GM21529 (cell line): ENCODE measurements at regions not wholly inside any gene's neighbourhood (a gene's known extent, or its start where the extent isn't known, plus 50 kb on each side); places are given as distances from the start of the nearest gene placed in this dataset.

Experiments used
- ATAC-seq: cut with Tn5 transposase; IDR thresholded peaks from one replicate; pipeline ENCODE4 v1.9.1; 2021; ENCODE audit not compliant: unreplicated experiment

DNA sequence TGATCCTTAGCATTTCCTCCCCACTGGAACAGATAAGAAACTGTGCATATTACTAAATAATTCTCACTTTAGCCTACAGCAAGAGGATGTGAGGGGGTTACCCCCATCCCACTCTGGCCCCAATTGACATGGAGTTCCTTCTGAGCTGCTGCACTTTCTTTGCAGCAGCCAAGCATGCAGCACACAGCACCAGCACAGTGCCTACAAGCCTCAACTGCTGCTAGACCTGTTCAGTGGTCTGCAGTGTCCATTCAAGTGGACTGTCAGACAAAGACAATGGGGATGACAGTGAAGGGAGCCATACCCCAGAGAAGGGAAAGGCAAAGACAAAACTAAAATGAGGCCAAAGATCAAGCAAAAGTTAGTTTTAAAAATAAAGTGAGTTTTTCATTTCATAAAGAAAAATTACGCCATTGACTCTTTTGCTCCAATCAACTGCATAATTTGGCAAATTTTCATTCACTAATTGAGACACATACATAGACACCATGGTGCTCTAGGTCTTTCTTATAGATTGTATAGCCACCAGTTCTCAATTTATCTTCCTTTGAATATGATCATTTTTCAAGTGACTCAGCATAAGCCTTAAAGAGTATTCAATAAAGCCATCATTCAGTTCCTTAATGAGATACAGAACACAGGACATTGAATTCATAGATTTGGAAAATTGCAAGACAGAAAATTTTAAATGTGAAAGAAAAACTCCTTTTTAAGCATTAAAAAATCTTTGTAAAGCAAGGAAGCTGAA is 410.6 kb downstream of the HNRNPD start:
- ATAC-seq: no peak

DNA sequence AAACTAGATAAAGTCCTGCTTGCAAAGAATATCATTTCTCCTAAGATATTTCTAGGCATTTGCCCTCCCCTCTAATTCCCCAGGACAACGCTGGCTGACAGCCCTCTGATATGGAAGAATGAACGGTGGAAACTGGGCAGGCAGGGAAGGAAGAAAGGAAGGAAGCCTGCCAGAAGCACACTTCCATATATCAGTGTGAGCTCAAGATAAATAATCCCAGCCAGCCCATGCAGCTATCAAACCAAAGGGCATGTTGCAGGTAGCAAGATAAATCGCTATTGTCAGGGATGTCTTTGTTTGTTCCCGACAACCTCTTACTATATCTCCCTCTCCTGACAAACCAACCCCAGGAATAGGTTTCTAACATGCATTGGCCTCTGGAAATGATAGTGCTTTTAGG is 412.8 kb downstream of the HNRNPD start:
- ATAC-seq: no peak

DNA sequence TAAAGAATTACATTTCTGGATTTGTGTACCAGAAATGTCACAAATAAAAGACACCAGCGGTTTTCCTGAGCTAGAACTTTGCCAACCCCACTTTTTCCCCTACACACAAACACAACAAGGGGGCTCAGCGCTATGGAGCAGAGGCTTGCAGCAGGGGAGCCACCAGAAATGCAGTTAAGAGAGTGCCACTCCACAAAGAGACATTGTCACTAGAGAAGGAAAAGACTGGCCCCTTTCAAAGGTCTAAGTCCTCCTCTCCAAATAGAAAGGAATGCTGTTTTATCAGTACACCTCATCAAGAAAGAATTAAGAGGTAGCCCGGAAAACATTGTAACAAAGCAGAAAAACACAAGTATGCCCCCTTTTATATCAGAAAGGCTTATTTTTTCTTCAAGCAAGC is 419.5 kb downstream of the HNRNPD start:
- no peak for ATAC-seq

DNA sequence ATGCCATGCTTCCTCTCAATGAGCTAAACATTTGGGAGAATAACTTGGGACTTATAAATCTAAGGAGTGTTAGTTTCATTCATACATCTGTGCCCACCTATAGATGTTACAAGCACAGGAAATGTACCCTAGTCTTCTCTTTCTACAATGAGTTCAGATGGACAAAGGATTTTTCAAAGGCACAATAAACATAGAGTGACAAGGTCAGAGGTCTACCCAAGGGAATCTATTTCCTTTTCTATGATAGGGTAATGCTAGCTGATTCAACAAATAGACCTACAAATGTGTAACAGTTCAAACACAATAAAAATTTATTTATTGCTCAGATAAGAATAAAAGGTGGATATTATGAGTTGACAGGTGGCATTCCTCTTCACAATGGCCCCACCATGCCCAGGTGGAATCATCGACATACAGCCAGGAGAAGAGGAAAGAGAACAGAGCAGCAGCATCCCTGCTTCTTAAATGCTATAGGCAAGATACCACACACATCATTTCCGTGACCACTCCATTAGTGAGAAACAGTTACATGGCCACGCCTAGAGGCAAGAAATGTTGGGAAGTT is 421.8 kb downstream of the HNRNPD start:
- no peak for ATAC-seq

DNA sequence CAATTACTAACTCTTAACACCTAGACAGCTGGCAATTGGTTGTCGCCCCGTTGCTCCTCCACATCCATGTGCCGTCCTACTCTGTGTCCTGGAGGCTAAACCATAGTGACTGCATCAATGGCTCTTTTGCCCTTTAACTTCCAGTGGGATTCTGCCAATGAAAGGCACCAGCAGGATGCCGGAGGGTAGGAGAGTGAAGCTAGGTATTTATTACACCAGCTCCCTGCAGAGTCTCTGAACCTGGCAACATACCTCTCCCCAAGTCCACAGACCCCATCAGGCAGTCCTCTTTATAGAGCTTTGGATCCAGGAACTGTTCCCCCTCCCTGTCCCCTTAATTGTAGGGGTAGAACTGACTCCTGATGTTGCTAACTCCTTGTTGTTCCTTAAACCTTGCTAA is 426.8 kb downstream of the HNRNPD start:
- no peak for ATAC-seq

DNA sequence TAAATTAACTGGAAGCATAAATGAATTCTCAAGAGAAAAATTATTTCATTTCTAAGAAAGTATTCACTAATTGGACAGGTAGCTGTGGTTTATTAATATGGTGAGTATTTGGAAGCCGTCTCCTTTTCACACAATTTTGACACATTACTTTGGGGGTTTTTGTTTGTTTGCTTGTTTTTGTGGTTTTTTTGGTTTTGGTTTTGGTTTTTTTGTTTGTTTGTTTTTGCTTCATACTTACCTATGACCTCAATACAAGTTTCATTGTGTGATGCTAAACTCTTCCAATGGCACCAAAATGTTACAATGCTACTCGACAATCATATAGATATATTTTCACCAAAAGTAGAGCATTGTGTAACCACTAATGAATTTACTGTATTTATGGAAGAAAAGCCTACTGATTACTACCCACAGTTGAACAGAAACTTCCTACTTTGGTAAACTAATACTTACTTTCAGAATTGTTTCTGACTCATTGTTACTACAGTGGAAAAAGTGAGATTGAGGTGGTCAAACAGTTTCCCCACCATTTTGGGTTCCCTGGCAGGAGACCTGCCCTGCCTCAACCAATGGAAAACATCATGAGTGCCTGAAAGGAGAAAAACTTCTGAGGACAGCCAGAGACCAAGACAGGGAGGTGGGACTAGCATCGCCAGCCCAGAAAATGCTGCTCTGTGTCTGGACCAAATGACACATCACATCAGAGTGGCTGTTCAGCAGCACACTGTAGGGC is 443.1 kb downstream of the HNRNPD start:
- ATAC-seq: no peak

DNA sequence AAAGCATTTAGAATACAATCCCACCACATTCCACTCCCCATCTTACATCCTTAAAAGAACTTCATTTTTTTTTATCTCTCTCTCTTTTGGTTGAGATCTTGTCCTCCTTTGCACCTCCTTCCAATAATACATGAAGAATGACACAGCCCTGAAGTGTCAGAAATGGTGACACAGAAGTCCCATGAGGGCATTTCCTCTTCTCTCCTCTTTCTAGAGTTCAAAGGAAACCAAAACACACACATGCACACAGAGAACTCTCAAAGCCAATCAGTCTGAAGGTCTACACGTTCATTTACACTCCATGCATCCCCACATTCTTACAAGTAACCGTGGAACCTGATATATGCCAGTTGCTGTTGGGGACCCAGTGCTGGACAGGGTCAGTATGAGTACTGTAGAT is 450.7 kb downstream of the HNRNPD start:
- ATAC-seq: no peak

DNA sequence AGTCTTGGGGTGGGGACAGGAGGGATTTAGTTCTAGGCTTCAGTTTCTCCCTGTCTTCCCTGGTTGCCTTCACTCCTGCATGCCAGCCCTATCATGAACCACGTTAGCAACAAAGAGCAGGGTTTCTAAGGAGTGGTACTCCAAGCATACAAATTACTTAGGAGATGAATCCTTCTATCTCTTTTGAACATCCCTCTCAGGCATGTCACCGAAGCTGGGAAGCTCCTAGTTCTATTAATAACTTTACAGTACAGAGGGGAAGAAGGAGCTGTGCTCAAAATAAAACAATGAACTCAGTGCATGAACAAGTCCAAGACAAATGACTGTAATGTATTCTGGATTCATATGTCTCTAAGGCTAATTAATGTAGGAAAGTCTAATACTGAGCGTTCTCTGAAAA is 450.6 kb upstream of the RASGEF1B start:
- no peak for ATAC-seq

DNA sequence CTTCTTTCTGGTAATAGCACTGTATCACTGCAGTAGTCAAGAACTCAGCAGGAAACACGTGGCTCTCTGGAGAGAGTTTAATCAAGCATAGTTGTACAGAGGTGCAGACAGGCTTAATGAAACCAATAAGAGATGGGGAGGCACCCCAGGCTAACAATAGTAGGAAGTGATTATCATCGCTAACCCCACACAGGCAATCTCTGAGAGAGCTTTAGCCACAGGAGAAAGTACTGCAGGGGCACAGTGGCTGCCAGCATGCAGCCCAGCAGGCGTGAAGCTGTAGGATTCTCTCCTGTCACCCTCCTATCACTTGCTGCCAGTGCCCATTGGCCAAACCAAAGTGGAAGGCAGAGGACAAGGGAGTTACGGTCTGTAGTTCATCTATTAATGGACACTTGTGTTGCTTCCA is 450.0 kb upstream of the RASGEF1B start:
- ATAC-seq: peak; percentile 46

DNA sequence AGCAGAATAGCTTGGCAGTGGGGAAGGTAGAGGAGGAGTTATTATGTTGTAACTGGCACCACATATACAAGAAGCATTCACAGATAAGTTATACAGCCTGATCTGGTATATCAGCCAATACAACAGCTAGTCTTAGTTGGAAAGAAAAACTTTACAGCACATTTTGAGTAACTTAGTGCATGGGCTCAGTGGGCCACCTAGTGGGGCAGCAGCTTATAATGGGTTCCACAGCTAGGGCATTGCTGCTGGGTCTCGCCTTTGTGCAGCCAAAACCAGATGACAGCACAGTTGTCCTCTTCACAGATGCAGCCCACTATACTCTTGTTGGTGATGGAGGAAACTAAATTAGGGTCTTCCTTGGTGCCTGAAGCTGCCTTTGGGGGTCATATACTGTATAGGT is 448.1 kb upstream of the RASGEF1B start:
- ATAC-seq: no peak

DNA sequence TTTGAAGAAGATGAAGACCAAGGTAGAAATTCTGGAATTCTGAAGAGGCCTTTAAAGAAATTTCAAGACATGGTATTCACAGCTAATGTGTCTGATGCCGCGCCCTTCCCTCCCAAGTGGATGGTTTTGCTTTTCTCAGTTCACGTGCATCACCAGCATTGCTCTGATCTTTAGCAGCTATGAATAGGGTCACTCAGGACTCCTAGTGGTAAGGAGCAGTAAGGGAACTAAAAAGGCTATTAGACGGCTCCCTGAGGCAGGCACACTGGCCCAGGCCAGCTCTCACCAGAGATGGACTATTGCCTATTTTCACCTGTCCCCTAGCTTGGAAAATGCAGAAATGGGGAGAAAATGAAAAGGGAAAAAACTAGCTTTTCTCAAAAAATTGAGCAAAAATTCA is 447.5 kb upstream of the RASGEF1B start:
- ATAC-seq: peak; percentile 73

DNA sequence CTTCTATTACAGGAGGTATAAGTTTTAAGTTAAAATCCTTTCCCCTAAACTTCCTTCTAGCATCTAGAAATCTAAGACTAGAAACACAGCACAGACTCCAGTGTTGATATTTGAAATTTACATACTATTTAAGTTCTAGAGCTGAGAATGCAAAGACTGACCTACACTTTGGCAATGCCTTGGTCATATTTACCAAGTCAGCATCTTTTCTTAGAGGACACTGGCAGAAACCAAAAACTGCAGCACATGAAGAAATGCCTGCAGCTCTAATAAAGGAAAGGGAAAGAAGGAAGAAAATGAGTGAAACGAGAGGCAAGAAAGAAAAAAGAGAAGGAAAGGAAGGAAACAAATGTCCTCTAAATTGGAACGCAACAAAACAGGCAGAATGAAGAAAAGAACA is 443.7 kb upstream of the RASGEF1B start:
- ATAC-seq: no peak

DNA sequence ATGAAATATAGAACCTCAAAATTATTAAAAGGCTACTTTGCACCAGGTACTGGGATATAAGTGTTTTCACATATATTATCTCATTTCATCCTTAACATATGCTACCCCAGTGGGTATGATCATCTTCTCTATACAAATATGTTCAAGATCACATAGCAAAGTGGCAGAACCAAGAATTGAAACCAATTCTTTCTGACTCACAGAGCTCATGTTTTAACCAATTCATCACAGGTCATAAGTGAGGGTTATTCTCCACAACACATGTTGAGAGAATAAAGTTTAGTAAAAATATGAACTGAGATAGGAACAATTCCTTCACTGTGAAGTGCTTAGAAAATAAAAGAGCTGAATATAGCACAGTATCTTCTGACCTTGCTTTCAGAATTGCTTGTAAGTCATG is 442.9 kb upstream of the RASGEF1B start:
- ATAC-seq: peak; percentile 60

DNA sequence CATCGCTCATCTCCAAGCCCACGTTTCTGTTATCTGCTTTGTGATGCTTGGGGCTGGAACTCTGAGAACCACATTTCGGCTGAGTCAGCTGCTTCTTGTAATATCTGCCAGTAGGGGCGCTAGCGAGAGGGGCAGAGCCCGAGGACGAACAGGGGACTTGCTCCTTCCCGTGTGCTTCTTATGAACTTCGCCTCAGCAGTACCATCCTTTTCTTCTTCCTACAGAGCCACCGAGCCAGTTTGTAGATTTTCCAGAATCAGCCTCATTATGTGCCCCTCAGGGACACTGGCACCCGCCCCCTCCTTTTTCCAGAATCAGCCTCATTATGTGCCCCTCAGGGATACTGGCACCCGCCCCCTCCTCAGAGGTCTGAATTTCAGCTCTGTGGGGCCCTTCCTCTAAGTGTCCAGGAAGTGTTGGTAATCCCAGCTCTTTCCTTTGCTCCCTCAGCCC is 441.7 kb upstream of the RASGEF1B start:
- ATAC-seq: peak; percentile 89

DNA sequence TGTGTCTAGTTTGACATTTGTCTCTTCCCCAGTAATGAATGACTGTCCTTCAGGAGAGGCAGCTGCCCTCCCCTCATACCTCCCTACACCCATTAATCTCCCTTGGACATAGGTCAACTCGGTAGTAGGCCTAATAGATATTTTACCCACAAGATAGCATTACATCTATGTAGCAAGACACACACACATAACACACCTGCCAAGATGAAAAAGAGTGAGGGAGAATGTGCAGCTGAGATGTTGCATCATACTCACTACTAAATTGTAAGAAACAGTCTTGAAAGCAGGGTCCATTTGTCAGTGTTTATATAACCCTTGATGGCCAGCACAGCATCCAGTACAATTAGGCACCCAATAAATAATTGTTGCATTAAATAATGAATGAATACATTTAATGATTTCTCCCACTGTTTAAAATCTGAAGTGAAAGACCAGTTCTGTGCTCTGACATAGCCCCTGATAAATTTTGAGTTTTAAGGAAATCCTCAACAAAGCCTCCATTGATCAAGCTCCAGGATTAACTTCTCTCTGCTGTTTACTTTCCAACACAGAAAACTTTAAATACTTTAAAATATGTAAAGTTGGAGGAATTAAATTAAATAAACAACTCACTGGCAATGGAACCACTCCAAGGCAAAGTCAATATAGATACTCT is 440.8 kb upstream of the RASGEF1B start:
- no peak for ATAC-seq

DNA sequence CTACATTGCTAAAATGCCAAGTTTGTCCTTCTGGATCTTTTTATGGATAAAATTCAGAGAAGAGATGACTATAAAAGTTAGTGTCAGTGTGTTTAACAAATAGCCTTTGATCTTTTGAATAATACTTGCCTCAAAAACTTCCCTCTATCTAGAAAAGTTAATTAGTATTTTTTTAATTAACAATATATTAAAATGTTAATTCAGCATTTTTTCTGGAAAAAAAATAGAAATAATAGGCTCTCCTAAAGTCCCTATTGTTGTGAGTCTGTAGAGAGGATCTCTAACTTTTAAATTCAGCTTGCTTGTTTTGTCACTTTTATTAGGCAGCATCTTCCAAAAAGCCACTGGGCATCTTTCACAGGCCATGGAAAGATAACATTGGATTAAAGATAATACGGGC is 435.2 kb upstream of the RASGEF1B start:
- no peak for ATAC-seq

DNA sequence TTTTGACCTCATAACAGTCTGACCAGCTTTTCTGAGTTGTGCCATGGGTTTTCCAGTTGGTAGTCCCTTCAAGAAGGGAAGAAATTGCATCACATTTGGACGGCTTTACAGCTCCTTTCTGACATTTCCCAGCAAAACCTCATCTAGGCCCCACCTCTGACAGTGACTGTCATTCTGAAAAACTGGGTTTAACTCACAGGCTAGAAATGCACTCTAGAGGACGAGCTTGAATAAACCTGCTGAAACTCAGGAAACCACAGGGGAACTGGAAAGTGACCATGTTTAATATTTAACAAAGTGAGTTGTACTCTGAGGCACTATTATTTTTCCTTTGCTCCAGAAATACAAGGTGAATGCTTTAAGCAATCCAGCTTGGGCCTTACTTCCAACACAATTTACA is 434.3 kb upstream of the RASGEF1B start:
- peak; percentile 99 for ATAC-seq

DNA sequence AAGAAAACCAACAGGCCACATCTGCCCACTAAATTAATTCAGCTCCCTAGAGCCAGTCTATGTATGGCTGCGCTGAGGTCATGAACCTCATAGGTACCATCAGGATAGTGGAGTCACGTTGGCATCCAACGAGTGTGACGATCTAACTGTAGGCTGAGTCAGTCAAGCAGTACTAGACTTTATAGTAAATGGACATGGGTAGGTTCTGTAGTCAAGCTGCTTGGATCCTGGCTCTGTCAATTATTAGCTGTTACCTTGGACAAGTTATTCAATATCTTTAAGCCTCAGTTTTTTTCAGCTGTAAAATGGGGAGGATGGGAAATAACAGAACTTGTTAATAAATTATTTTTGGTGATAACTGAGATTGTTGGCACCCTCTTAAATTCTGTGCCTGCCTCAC is 432.4 kb upstream of the RASGEF1B start:
- ATAC-seq: no peak

DNA sequence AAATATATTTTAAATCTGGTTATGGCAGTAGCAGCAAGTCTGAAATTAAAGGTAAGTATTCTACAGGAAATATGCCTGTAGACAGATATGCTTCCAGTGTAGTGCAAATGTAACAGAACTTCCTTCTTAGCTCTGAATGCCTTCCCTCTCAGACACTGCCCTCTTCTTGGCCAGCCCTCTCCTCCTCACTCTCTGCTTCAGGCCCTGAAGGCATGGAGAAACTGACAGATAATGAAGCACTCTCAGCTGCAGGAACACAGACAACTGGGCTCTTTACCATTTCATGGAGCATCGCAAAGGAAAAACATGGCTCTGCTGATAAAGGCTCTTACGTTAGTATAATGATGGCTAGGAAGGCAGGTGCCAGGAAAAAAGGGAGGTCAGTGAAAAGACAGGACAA is 431.5 kb upstream of the RASGEF1B start:
- no peak for ATAC-seq

DNA sequence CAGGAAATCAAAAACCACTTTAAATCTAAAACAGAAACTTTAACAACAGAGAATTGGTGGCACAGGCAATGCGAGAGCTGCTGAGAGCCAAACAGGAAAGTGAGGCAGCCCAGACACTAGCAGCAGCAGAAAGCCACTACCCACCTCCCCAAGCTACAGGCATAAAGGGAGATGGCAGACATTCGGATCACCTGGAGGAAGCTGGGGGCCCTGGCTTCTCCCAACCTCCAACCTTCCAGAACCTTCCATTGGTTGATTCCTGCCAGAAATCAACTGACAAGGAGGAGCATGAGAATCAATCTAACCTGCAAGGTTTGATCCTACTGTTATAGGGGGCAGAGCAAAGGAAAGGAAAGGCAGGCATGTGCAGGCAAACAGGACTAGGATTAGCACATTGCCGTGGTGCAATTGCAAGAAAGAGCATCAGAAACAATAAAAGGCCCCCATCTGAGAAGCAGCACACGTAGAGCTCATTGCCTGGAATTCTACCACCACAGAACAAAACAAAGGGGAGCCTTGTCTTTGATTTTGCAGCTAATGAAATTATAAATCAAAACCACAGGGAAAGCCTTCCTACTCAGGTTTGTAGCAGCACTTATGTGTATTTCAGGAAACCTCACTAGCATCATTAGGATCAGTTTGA is 427.3 kb upstream of the RASGEF1B start:
- no peak for ATAC-seq

DNA sequence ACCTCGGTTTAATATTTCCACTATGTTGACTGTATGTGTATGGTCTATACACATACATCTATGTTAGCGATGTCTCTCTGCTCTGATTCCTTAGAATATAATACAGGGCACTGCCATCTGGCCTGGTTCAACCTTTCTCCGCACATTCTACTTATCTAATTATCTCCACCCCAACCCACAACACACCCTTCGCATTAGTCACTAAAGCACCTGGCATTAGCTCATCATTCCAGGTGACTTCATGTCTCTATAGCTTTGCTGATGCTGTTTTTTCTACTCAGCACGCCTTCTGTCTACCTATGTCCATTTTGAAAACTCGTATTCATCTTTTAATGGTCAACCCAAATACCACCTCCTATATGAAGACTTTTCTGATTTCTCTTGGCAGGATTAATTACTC is 425.2 kb upstream of the RASGEF1B start:
- ATAC-seq: no peak
